Right lobe of liver (tissue), 4 donors: ENCODE measurements at regions not wholly inside any gene's neighbourhood (a gene's known extent, or its start where the extent isn't known, plus 50 kb on each side); places are given as distances from the start of the nearest gene placed in this dataset.

Source experiments
- CTCF ChIP-seq, 4 donors: fragments of 200-600 bp in 3 of 4; fragments of 450-650 bp in 1 of 4; IDR thresholded peaks; one replicate each; pipeline versions ENCODE4 v1.5.1 to v1.8.0; 2016 to 2022; ENCODE audit warnings: antibody characterized with exemption in 4 of 4, mild to moderate bottlenecking in 2 of 4
- POLR2A ChIP-seq: fragments of 450-650 bp; IDR thresholded peaks from one replicate; pipeline ENCODE4 v1.6.1; 2017; ENCODE audit warnings: antibody characterized with exemption, mild to moderate bottlenecking
- donor health status: DM: no; HTN: no; CAD: no.
- donor health status: DM: no; HTN: no; CAD: no.
- donor health status: DM: no; HTN: yes; CAD: no.

GRCh38 chr13:63880705-63881104 lies 2465.1 kb upstream of the PCDH20 start:
- TF ChIP-seq CTCF (IDR thresholded peaks at IDR 0.05) (no peak), POLR2A (no peak)
